K562 (cell line): ENCODE measurements at regions not wholly inside any gene's neighbourhood (a gene's known extent, or its start where the extent isn't known, plus 50 kb on each side); places are given as distances from the start of the nearest gene placed in this dataset.

ENCODE experiments used
- CBX1 ChIP-seq: sonication (generic); IDR thresholded peaks from 2 replicates; pipeline ENCODE4 v1.6.1; 2016; ENCODE audit warnings: antibody characterized with exemption, low read depth, mild to moderate bottlenecking
- FOXP1 ChIP-seq: sonication (generic); formaldehyde crosslinking; IDR thresholded peaks from 2 replicates; pipeline ENCODE4 v1.8.0; 2022; ENCODE audit warnings: mild to moderate bottlenecking, missing genetic modification reagents
- ZNF586 ChIP-seq: fragments of 450-650 bp; formaldehyde crosslinking; conservative IDR thresholded peaks from 2 replicates; pipeline ENCODE4 v1.4.0; 2020; ENCODE audit warnings: mild to moderate bottlenecking, moderate library complexity
- TF ChIP-seq, protein P1 (sequence below): fragments of 450-650 bp; IDR thresholded peaks from 2 replicates; pipeline ENCODE4 v1.6.1; 2016; ENCODE audit warnings: low read depth, mild to moderate bottlenecking, moderate library complexity

GRCh38 chr10:8912108-8912507, 857.6 kb downstream of the GATA3 start:
- TF ChIP-seq, protein P1, sequence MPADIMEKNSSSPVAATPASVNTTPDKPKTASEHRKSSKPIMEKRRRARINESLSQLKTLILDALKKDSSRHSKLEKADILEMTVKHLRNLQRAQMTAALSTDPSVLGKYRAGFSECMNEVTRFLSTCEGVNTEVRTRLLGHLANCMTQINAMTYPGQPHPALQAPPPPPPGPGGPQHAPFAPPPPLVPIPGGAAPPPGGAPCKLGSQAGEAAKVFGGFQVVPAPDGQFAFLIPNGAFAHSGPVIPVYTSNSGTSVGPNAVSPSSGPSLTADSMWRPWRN = no peak
- TF ChIP-seq ZNF586 (no peak), FOXP1 (CRISPR knock-in tag) (no peak), CBX1 (no peak)
